HL-60 (cell line): ENCODE measurements at regions not wholly inside any gene's neighbourhood (a gene's known extent, or its start where the extent isn't known, plus 50 kb on each side); places are given as distances from the start of the nearest gene placed in this dataset.

Experiments used
- DNase-seq, 2 experiments: peaks; one replicate each; pipeline ENCODE4 v3.0.0-alpha.2; 2010 to 2020; ENCODE audit warnings: low read depth in 1 of 2, low spot score in 1 of 2
- H3K27ac ChIP-seq: fragments of 250-450 bp; sonication (Bioruptor Pico); replicated peaks from 2 replicates; pipeline ENCODE4 v1.5.1; 2020; ENCODE audit warnings: mild to moderate bottlenecking, moderate library complexity
- H3K27me3 ChIP-seq: fragments of 250-450 bp; sonication (Bioruptor Pico); 2 replicates; pipeline ENCODE4 v1.5.1; 2021; ENCODE audit warnings: mild to moderate bottlenecking, moderate library complexity; ENCODE audit not compliant: insufficient read depth, poor library complexity, severe bottlenecking
- H3K4me3 ChIP-seq: replicated peaks from 2 replicates; pipeline ENCODE4 v1.5.1; 2011; ENCODE audit warnings: mild to moderate bottlenecking, control low read depth, low read length; ENCODE audit not compliant: insufficient read depth
- GABPA ChIP-seq: IDR thresholded peaks from 2 replicates; pipeline ENCODE4 v1.6.1; 2012; ENCODE audit warnings: low read depth
- POLR2AphosphoS5 ChIP-seq: IDR thresholded peaks from 2 replicates; pipeline ENCODE4 v1.6.1; 2012; ENCODE audit warnings: low read depth
- SPI1 ChIP-seq: IDR thresholded peaks from 2 replicates; pipeline ENCODE4 v1.6.1; 2012; ENCODE audit warnings: low read depth, mild to moderate bottlenecking, borderline replicate concordance
- TF ChIP-seq, protein P1 (sequence below): IDR thresholded peaks from one replicate; pipeline ENCODE4 v1.5.1; 2011; ENCODE audit warnings: low read length, control low read depth, inconsistent platforms; ENCODE audit not compliant: insufficient read depth
- TF ChIP-seq, protein P2 (sequence below): IDR thresholded peaks from 2 replicates; pipeline ENCODE4 v1.6.1; 2012; ENCODE audit warnings: low read depth; ENCODE audit not compliant: insufficient replicate concordance

DNA sequence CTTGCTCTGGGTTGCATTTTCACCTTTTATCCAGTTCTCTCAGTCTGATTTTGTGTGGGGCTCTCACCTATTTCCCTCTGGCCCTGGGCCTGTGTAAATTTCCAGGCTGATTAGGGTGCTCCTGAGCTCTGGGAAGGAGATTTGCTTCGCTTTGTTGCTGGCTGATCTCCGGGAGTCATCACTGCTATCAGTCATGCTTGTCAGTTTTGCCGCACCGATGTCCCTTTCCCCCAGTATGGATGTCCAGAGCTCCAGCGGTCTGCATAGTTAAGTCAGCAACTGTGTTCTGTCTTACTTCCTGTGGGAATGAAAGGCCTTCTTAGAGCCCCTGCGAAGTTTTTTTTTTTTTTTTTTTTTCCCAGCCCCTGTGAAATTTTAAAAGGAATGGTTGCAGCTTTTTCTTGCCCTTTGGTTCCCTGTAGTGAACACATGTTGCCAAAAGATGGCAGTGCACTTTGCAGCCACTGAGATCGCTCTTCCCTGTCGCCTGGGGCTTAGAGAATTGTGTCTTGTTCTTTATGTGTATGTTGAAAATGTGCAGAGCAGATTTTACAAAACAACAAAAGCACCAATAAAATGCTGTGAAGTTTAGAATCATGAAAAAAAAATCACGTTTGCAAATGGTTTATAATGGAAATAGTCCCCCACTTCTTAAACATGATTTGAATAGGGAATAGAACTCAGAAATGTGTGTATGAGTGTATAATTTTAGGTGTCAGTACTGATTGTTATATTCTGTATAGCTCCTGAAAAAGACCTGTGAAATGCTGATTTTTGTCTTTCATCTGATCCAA, 109.1 kb upstream of the SLC4A4 start:
- Histone ChIP-seq H3K4me3 (no peak overlapping the region), H3K27me3 (peaks cover 2% of the 10 kb centered on the region), H3K27ac (no peak overlapping the region)
- DNase-seq: no peak
- TF ChIP-seq, protein P1, sequence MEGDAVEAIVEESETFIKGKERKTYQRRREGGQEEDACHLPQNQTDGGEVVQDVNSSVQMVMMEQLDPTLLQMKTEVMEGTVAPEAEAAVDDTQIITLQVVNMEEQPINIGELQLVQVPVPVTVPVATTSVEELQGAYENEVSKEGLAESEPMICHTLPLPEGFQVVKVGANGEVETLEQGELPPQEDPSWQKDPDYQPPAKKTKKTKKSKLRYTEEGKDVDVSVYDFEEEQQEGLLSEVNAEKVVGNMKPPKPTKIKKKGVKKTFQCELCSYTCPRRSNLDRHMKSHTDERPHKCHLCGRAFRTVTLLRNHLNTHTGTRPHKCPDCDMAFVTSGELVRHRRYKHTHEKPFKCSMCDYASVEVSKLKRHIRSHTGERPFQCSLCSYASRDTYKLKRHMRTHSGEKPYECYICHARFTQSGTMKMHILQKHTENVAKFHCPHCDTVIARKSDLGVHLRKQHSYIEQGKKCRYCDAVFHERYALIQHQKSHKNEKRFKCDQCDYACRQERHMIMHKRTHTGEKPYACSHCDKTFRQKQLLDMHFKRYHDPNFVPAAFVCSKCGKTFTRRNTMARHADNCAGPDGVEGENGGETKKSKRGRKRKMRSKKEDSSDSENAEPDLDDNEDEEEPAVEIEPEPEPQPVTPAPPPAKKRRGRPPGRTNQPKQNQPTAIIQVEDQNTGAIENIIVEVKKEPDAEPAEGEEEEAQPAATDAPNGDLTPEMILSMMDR: peak; percentile 19
- TF ChIP-seq SPI1 (no peak), POLR2AphosphoS5 (no peak), GABPA (no peak)
- TF ChIP-seq, protein P2, sequence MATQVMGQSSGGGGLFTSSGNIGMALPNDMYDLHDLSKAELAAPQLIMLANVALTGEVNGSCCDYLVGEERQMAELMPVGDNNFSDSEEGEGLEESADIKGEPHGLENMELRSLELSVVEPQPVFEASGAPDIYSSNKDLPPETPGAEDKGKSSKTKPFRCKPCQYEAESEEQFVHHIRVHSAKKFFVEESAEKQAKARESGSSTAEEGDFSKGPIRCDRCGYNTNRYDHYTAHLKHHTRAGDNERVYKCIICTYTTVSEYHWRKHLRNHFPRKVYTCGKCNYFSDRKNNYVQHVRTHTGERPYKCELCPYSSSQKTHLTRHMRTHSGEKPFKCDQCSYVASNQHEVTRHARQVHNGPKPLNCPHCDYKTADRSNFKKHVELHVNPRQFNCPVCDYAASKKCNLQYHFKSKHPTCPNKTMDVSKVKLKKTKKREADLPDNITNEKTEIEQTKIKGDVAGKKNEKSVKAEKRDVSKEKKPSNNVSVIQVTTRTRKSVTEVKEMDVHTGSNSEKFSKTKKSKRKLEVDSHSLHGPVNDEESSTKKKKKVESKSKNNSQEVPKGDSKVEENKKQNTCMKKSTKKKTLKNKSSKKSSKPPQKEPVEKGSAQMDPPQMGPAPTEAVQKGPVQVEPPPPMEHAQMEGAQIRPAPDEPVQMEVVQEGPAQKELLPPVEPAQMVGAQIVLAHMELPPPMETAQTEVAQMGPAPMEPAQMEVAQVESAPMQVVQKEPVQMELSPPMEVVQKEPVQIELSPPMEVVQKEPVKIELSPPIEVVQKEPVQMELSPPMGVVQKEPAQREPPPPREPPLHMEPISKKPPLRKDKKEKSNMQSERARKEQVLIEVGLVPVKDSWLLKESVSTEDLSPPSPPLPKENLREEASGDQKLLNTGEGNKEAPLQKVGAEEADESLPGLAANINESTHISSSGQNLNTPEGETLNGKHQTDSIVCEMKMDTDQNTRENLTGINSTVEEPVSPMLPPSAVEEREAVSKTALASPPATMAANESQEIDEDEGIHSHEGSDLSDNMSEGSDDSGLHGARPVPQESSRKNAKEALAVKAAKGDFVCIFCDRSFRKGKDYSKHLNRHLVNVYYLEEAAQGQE: no peak

DNA sequence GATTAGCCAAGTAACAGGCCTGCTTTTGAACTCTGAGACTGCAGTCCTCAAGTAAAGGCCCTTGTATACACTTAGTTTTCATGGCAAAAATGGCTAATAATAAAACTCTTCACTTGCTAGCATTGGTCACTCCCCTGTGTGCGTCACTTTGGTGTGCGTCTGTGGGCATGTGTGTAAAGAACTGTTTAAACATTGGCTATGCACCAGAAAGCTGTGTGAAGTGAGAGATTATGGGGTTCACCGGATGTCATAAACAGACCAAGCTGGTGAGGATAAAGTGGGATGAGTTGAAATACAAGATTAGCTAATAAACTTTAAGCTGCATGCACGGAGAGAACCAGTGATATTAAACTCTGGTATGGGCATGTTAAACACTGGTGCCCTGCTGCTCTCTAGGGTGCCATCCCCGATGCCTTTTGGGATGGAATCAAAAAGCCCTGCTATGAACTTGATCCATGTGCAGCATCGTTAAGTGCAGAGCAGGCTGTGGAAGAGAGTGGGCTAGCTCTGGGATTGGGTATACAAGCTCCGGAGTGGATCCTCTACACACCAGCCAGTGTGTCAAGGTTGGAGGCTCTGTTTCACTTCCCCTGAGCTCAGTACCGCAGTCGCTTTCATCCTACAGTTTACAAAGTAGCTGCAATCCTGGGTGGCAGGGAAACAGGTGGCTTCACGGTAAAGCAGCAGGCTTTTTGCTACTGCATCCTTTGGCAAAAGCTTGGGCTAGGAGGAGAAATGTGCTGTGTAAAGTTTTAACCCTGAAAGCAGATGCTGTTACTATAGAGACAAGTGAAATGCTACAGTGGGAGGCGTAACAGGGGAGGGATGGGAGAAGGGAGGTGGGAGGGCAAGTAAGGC, 108.3 kb upstream of the SLC4A4 start:
- Histone ChIP-seq H3K4me3 (no peak overlapping the region), H3K27ac (no peak overlapping the region), H3K27me3 (peaks cover 2% of the 10 kb centered on the region)
- no peak for DNase-seq
- no peak for TF ChIP-seq POLR2AphosphoS5
- no peak for TF ChIP-seq SPI1
- TF ChIP-seq, protein P1: no peak
- TF ChIP-seq, protein P2: no peak

DNA sequence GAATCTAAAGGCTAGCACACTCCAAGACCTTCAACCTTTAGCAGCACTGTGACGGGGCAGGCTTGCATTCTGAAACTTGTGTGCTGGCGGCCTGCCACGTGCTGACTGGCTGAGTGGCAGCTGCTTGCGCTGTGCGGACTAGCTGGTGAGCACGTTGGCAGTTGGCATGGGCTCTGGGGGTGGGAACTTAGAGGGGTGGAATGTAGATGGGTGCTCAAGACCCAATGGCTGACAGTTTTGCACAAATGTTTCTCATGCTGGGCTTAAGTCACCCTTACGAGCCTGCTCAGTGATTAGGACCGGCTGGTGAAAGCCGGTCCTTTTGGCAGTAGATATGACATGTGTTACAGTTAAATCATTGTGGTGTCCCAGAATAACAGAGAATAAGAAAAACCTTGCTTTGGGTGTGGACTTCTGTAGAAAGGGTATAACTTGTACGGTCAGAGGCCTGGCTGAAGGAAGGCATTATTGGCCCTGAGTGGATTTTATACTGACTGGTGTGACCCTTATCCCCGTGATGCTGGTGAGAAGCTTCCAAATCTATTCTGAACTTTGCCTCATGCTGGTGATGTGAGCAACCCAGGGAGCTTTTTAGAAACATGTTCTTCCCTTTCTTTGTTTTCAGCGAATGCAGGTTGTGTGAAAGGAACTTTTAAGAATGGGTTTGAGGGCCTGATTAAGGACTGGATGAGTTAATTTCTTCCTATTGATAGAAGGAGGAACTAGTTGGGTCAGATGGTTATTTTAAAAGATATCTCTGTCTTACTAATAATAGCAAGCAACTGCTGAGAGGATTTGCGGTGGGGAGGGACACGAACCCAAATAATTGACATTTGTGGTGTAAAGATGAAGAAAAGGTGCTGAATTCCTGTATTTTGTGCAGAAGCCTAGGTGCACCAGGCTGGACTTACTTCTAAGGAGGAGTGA, 107.4 kb upstream of the SLC4A4 start:
- Histone ChIP-seq H3K27ac (no peak overlapping the region), H3K4me3 (no peak overlapping the region), H3K27me3 (peaks cover 2% of the 10 kb centered on the region)
- DNase-seq: no peak
- no peak for TF ChIP-seq GABPA
- no peak for TF ChIP-seq POLR2AphosphoS5
- TF ChIP-seq, protein P1: no peak
- no peak for TF ChIP-seq SPI1
- TF ChIP-seq, protein P2: no peak
